Breast epithelium (tissue), 4 donors: ENCODE measurements at regions not wholly inside any gene's neighbourhood (a gene's known extent, or its start where the extent isn't known, plus 50 kb on each side); places are given as distances from the start of the nearest gene placed in this dataset.

Experiments used
- DNase-seq, 2 donors: peaks; one replicate each; pipeline ENCODE4 v3.0.0-alpha.2; 2019; ENCODE audit warnings: low spot score in 2 of 2
- H3K27ac ChIP-seq, 2 donors: fragments of 200-600 bp; sonication (generic) in 1 of 2; one replicate each; pipeline ENCODE4 v1.5.1; 2016 to 2019; ENCODE audit warnings: mild to moderate bottlenecking in 1 of 2
- H3K27me3 ChIP-seq, 2 donors: fragments of 200-600 bp; sonication (generic) in 1 of 2; one replicate each; pipeline versions ENCODE4 v1.5.1 to v1.6.0; 2017 to 2019; ENCODE audit warnings: control low read depth in 1 of 2, mild to moderate bottlenecking in 1 of 2
- H3K36me3 ChIP-seq: fragments of 200-600 bp; one replicate; pipeline ENCODE4 v1.5.1; 2019
- H3K4me1 ChIP-seq, 2 donors: fragments of 200-600 bp; sonication (generic); one replicate each; pipeline ENCODE4 v1.5.1; 2016 to 2019; ENCODE audit warnings: control low read depth in 1 of 2
- H3K4me3 ChIP-seq, 3 donors: fragments of 200-600 bp; sonication (generic); 1 replicate in 2 of 3; 2 replicates in 1 of 3; pipeline ENCODE4 v1.5.1; 2016 to 2019; ENCODE audit warnings: mild to moderate bottlenecking in 3 of 3, moderate library complexity in 2 of 3
- H3K9me3 ChIP-seq, 2 donors: fragments of 200-600 bp; sonication (generic) in 1 of 2; one replicate each; pipeline ENCODE4 v1.5.1; 2016 to 2019; ENCODE audit warnings: control low read depth in 1 of 2
- POLR2A ChIP-seq: fragments of 450-650 bp; IDR thresholded peaks from one replicate; pipeline ENCODE4 v1.6.1; 2016; ENCODE audit warnings: antibody characterized with exemption, mild to moderate bottlenecking, moderate library complexity
- POLR2AphosphoS5 ChIP-seq, 3 donors: sonication (generic); formaldehyde crosslinking; IDR thresholded peaks; one replicate each; pipeline ENCODE4 v1.6.1; 2017; ENCODE audit warnings: antibody characterized with exemption in 3 of 3
- intact Hi-C: fragments of 100-400 bp; cut with DNase I; formaldehyde crosslinking; loops from one replicate; pipeline ENCODE4 v1.15.1; 2023; ENCODE audit warnings: low total_unique reads
- TF ChIP-seq, protein P1 (sequence below), 3 donors: fragments of 450-650 bp; IDR thresholded peaks; one replicate each; pipeline ENCODE4 v1.5.1; 2016 to 2017; ENCODE audit warnings: antibody characterized with exemption in 3 of 3, mild to moderate bottlenecking in 3 of 3, moderate library complexity in 3 of 3

DNA sequence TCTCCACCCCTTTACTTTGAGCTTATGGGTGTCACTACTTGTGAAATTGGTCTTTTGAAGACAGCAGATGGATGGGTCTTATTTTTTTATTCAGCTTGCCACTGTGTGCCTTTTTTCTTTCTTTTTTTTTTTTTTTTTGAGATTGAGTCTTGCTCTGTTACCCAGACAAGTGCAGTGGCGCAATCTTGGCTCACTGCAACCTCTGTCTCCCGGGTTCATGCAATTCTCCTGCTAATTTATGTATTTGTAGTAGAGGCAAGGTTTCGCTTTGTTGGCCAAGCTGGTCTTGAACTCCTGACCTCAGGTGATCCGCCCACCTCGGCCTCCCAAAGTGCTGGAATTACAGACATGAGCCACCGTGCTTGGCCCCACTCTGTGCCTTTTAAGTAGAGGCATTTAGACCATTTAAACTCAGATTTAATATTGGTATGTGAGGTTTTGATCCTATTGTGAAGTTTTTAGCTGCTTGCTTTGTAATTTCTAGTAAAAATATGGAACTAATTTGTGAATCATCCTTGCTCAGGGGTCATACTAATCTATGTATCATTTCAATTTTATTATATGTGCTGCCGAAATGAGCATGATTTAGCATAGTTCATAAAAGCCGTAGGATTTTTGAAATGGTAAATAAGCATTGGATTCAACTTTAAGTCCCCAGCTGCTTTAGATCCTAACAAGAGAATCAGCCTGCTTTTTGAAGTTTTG lies 584.5 kb downstream of the SLITRK1 start:
- Histone ChIP-seq H3K36me3 (no peaks in the 10 kb centered on the region), H3K4me1 (no peaks in the 10 kb centered on the region), H3K27ac (no peak overlapping the region), H3K4me3 (no peak overlapping the region), H3K9me3 (no peaks in the 10 kb centered on the region), H3K27me3 (no peaks in the 10 kb centered on the region)
- TF ChIP-seq POLR2A, result no peak
- TF ChIP-seq, protein P1, sequence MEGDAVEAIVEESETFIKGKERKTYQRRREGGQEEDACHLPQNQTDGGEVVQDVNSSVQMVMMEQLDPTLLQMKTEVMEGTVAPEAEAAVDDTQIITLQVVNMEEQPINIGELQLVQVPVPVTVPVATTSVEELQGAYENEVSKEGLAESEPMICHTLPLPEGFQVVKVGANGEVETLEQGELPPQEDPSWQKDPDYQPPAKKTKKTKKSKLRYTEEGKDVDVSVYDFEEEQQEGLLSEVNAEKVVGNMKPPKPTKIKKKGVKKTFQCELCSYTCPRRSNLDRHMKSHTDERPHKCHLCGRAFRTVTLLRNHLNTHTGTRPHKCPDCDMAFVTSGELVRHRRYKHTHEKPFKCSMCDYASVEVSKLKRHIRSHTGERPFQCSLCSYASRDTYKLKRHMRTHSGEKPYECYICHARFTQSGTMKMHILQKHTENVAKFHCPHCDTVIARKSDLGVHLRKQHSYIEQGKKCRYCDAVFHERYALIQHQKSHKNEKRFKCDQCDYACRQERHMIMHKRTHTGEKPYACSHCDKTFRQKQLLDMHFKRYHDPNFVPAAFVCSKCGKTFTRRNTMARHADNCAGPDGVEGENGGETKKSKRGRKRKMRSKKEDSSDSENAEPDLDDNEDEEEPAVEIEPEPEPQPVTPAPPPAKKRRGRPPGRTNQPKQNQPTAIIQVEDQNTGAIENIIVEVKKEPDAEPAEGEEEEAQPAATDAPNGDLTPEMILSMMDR (IDR thresholded peaks at IDR 0.05), result no peak
- no peak for TF ChIP-seq POLR2AphosphoS5 (IDR thresholded peaks at IDR 0.05)
- DNase-seq, result no peak
- intact Hi-C loops, result no loop called here

DNA sequence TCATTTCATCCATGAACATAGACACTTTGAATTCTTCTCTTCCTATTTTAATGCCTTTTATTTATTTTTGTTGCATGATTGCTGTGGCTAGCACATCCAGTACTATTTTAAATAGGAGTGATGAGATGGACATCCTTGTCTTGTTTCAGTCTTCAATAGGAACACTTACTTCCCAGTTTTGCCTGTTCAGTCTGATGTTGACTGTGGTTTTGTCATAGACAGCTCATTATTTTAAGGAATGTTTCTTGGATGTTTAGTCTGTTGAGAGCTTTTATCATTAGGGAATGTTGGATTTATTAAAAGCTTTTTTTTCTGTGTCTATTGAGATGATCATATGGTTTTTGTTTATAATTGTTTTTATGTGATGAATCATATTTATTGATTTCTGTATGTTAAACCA lies 586.6 kb downstream of the SLITRK1 start:
- no peak overlapping the region for H3K27ac ChIP-seq
- TF ChIP-seq, protein P1 (IDR thresholded peaks at IDR 0.05), result no peak
- TF ChIP-seq POLR2A, result no peak
- TF ChIP-seq POLR2AphosphoS5 (IDR thresholded peaks at IDR 0.05), result no peak
- H3K4me1 ChIP-seq, result no peaks in the 10 kb centered on the region
- H3K4me3 ChIP-seq, result no peak overlapping the region
- intact Hi-C loops, result no loop called here
- H3K36me3 ChIP-seq, result no peaks in the 10 kb centered on the region
- no peak for DNase-seq
- H3K27me3 ChIP-seq, result no peaks in the 10 kb centered on the region
- H3K9me3 ChIP-seq, result no peaks in the 10 kb centered on the region

DNA sequence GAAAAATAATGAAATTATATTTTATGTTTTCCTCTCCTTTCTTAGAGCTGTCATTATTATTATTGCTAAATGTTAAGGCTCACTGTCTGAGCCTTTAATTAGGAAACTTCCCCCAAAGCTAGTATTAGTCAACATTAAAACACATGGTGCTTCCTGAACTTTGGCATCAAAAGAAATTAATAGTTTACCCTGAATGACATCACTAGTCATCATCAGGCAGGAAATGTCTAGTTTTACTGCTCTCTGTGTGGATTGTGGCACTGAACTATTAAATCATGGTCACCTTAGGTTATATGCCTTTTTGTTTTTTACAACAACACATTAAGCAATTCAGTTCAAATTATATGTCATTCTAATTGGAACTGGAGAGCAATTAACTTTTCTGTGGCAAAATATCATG lies 595.5 kb downstream of the SLITRK1 start:
- Histone ChIP-seq H3K27ac (no peak overlapping the region), H3K4me3 (no peak overlapping the region), H3K9me3 (no peaks in the 10 kb centered on the region), H3K27me3 (no peaks in the 10 kb centered on the region), H3K36me3 (no peaks in the 10 kb centered on the region), H3K4me1 (no peaks in the 10 kb centered on the region)
- TF ChIP-seq, protein P1 (IDR thresholded peaks at IDR 0.05), result no peak
- TF ChIP-seq POLR2A, result no peak
- TF ChIP-seq POLR2AphosphoS5 (IDR thresholded peaks at IDR 0.05), result no peak
- no peak for DNase-seq
- intact Hi-C loops, result no loop called here

GRCh38 chr13:83281654-83282053 lies 600.6 kb downstream of the SLITRK1 start:
- H3K4me1 ChIP-seq, result no peaks in the 10 kb centered on the region
- H3K27ac ChIP-seq, result no peak overlapping the region
- no peaks in the 10 kb centered on the region for H3K9me3 ChIP-seq
- H3K36me3 ChIP-seq, result no peaks in the 10 kb centered on the region
- TF ChIP-seq, protein P1 (IDR thresholded peaks at IDR 0.05), result no peak
- no peak for TF ChIP-seq POLR2A
- TF ChIP-seq POLR2AphosphoS5 (IDR thresholded peaks at IDR 0.05), result no peak
- no peaks in the 10 kb centered on the region for H3K27me3 ChIP-seq
- intact Hi-C loops, result no loop called here
- DNase-seq, result no peak
- H3K4me3 ChIP-seq, result no peak overlapping the region

- Histone ChIP-seq H3K36me3 (no peaks in the 10 kb centered on the region), H3K27ac (no peak overlapping the region), H3K27me3 (no peaks in the 10 kb centered on the region), H3K9me3 (no peaks in the 10 kb centered on the region), H3K4me1 (no peaks in the 10 kb centered on the region), H3K4me3 (no peak overlapping the region)
- TF ChIP-seq POLR2A (no peak), POLR2AphosphoS5 (IDR thresholded peaks at IDR 0.05) (no peak)
- TF ChIP-seq, protein P1 (IDR thresholded peaks at IDR 0.05), result no peak
- intact Hi-C loops, result no loop called here
- no peak for DNase-seq
These were observed 607.6 kb downstream of the SLITRK1 start for GRCh38 chr13:83274679-83275078.
